Right renal pelvis (tissue), 4 donors: ENCODE measurements at regions not wholly inside any gene's neighbourhood (a gene's known extent, or its start where the extent isn't known, plus 50 kb on each side); places are given as distances from the start of the nearest gene placed in this dataset.
"Not testable (repeated sequence)": the region's sequence is repeated elsewhere in the genome, so short reads cannot be mapped to it uniquely, and the experiment has no call there.

Source experiments
- DNase-seq, 4 donors: peaks; one replicate each; pipeline ENCODE4 v3.0.0-alpha.2; 2013; ENCODE audit warnings: low read depth in 4 of 4, low spot score in 3 of 4, missing footprints in 1 of 4

DNA sequence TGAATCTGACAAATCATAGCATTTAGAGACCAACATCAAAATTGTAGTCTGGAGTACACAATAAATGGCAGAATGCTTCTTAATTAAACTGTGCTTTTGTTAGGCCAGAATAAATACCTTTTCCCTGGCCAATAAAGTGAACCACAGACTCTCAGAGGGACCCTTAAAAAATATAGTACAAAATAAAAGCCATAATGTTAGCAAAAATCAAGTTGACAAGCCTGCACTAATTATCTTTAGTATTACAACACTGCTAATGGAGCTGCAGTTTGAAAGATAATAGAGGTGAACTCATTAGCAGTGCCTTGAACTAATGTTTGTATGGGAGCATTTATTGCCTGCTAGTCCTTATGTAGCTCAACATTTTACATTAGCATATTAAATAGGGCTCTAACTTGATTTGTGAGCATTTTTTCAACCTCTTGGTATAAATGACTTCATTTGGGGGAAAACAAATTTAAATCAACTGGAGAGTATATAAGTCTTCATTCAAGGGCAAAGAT lies 801.3 kb downstream of the EPHA3 start:
- DNase-seq, result no peak

GRCh38 chr3:89912031-89912430 lies 804.6 kb downstream of the EPHA3 start:
- no peak for DNase-seq

- no peak for DNase-seq
Observed at GRCh38 chr3:89923921-89924610, 816.6 kb downstream of the EPHA3 start.

GRCh38 chr3:89925976-89926375 lies 818.6 kb downstream of the EPHA3 start:
- DNase-seq, result no peak

DNA sequence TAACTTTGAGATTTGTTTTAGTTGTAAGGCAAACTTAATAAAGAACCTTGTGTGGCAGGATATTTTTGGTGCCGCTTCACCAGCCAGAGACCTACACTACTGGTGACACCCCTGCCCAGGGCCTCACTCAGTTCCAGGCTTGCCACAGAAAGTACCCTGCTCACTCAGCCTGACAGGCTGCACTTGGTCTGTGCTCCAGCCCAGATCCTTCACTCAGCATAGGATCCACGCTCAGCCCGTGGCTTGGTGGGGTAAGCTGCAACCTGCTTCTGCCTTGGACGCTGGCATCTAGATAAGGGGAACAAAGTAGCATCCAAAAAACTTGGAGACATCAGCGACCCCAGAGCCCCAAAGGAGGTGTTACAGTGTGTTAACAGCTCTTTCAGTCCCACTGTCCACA lies 825.5 kb downstream of the EPHA3 start:
- no peak for DNase-seq

GRCh38 chr3:89944461-89944860 lies 837.0 kb downstream of the EPHA3 start:
- not testable (repeated sequence) for DNase-seq

GRCh38 chr3:89946884-89947283 lies 839.5 kb downstream of the EPHA3 start:
- DNase-seq, result no peak

GRCh38 chr3:89947337-89947954 lies 840.0 kb downstream of the EPHA3 start:
- DNase-seq, result no peak

DNA sequence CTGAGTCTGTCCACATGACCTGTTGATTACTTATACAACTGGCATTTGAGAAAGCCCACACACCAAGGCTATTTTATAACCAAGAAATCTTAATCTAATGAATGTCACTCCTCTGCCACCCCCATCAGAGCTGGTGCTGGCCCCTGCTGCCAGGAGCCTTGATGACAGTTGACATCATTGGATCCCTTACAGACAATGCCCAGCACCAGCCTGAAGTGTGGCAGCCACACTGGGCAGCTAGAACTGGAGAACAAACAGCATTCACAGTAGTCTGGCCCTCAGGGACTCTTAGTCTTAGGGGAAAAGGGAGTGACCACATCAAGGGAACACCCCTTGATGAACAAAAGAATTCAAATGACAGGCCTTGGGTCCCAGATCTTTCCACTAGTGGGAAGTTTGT lies 840.6 kb downstream of the EPHA3 start:
- DNase-seq, result no peak

- DNase-seq, result no peak
Observed at GRCh38 chr3:89950772-89951171, 843.4 kb downstream of the EPHA3 start.

DNA sequence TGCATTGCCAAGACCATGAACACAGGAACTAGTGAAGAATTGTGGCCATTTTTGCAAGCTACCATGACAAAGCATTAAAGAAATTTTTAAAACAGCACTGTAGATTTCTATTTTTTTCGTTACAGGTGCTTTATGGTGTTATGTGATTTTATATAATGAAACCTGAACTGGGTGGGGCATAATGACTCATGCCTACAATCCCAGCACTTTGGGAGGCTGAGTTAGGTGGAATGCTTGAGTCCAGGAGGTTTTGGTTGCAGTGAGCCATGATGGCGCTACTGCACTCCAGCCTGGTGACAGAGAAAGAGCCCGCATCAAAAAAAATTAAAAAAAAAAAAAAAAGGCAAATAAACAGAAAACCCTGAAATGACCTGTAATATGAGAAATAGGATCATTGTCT lies 846.7 kb downstream of the EPHA3 start:
- DNase-seq, result no peak

DNA sequence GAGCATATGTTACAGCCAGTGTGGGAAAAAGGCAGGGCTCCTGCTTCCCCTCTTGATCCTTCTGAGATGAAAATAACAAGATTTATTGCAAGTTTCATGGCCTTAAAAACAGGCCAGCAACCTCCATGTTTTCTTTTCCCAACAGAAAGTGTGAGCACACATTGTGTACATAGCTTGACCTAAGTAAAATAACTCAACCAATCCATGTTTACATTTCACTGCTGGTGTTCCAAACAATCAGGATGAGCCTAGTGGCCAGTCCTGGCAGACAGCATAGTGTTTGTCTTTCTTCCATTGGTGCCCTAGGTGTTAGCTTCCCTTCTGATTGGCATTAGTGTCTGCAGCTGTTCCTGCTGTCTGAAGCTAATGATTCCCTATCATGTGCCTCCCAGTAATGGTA lies 847.7 kb downstream of the EPHA3 start:
- peak in 2 of 4 donors; percentile 22 to 24 for DNase-seq

- DNase-seq, result no peak
Observed at GRCh38 chr3:89957451-89957850, 850.0 kb downstream of the EPHA3 start.

DNA sequence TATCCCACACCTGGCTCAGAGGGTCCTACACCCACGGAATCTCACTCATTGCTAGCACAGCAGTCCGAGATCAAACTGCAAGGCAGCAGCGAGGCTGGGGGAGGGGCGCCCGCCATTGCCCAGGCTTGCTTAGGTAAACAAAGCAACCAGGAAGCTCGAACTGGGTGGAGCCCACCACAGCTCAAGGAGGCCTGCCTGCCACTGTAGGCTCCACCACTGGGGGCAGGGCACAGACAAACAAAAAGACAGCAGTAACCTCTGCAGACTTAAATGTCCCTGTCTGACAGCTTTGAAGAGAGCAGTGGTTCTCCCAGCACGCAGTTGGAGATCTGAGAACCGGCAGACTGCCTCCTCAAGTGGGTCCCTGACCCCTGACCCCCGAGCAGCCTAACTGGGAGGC lies 850.7 kb downstream of the EPHA3 start:
- DNase-seq, result not testable (repeated sequence)

DNA sequence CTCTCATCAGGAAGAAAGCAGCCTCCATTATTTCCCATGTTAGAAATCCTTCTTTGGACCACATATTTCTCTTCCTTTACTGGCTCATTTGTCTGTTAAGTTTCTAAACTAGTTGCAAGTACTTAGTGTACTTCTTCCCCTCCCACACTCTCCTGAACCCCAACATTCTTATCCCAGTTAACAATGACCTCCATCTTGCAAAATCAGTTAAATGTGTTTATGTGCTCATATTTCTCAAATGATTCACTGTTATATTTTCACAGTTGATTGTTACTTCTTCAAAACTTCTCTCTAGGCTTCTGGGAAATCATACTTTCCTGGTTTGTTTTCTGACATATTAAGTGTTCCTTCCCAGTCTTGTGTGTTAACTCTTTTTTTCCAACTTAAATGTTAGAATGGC lies 856.9 kb downstream of the EPHA3 start:
- no peak for DNase-seq

- no peak for DNase-seq
Observed at GRCh38 chr3:89966877-89967665, 859.6 kb downstream of the EPHA3 start.

- DNase-seq, result no peak
Observed at GRCh38 chr3:89971329-89971728, 863.9 kb downstream of the EPHA3 start.

- DNase-seq, result no peak
Observed at GRCh38 chr3:89973156-89973555, 865.7 kb downstream of the EPHA3 start.

DNA sequence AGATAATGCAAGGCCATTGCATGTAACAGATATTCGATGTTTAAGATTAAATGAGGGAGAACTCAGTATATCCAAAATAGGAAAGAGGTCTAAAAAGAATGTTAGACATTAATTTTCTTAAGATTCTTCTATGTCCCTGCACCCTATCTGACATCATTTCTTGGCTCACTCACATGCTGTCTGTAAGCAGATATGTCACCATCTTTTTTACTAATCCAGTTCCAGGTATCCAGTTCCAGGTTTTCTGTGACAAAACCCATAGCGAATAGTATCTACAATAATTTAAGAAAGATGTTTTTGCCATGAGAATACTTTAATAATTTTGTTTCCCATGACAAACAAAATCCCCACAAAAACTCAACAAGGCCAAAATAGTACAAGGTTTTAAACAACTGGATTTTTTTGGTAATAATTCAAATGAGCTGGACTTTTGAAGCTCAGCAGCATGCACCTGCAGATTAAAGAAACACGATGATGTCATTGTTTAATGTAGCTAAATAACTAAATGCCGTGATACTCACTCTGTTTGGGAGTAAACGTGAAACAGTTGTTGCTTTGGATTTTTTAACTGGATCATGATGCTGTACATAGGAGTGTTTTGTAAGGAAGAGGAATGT lies 867.6 kb downstream of the EPHA3 start:
- no peak for DNase-seq

DNA sequence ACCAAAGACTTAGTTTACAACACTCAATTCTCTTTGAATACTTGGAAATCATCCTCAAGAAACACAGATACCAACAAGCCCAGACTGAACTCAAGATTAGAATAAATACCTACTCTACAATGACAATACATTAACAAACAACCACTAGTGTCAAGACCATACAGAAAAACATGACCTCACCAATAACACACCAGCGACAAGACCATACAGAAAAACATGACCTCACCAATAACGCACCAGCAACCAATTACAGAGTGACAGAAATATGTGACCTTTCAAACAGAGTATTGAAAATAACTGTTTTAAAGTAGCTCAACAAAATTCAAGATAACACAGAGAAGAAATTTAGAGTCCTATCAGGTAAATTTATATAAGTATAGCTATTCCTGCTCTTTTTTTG lies 876.0 kb downstream of the EPHA3 start:
- no peak for DNase-seq

- DNase-seq, result no peak
Observed at GRCh38 chr3:90005281-90005847, 897.9 kb downstream of the EPHA3 start.
